MM.1S (cell line): ENCODE measurements at regions not wholly inside any gene's neighbourhood (a gene's known extent, or its start where the extent isn't known, plus 50 kb on each side); places are given as distances from the start of the nearest gene placed in this dataset.

Experiments used
- DNase-seq: peaks from one replicate; pipeline ENCODE4 v3.0.0-alpha.2; 2015
- H2AFZ ChIP-seq: fragments of 300-600 bp; sonication (generic); 2 replicates; pipeline ENCODE4 v1.6.0; 2016; ENCODE audit warnings: antibody characterized with exemption, low read length
- H3F3A ChIP-seq: fragments of 300-600 bp; sonication (generic); 2 replicates; pipeline ENCODE4 v1.6.1; 2016; ENCODE audit warnings: mild to moderate bottlenecking, antibody characterized with exemption, low read length, moderate library complexity, mixed read lengths; ENCODE audit not compliant: insufficient read depth
- H3K27ac ChIP-seq: fragments of 300-600 bp; sonication (generic); 2 replicates; pipeline ENCODE4 v1.5.1; 2016; ENCODE audit warnings: mild to moderate bottlenecking, low read length
- H3K27me3 ChIP-seq: fragments of 300-600 bp; sonication (generic); replicated peaks from 2 replicates; pipeline ENCODE4 v1.6.0; 2016; ENCODE audit warnings: low read length; ENCODE audit not compliant: insufficient read depth
- H3K36me3 ChIP-seq: fragments of 300-600 bp; sonication (generic); replicated peaks from 2 replicates; pipeline ENCODE4 v1.6.1; 2016; ENCODE audit warnings: mild to moderate bottlenecking, low read length, mixed read lengths; ENCODE audit not compliant: insufficient read depth
- H3K4me1 ChIP-seq: fragments of 300-600 bp; sonication (generic); 2 replicates; pipeline ENCODE4 v1.6.1; 2016; ENCODE audit warnings: low read length, mixed read lengths
- H3K4me2 ChIP-seq: fragments of 300-600 bp; sonication (generic); 2 replicates; pipeline ENCODE4 v1.6.0; 2016; ENCODE audit warnings: low read depth, low read length
- H3K4me3 ChIP-seq: fragments of 300-600 bp; sonication (generic); 2 replicates; pipeline ENCODE4 v1.5.1; 2016; ENCODE audit warnings: low read length, mixed read lengths
- H3K79me2 ChIP-seq: fragments of 300-600 bp; sonication (generic); 2 replicates; pipeline ENCODE4 v1.6.1; 2016; ENCODE audit warnings: mixed run types, low read length, mixed read lengths
- H3K9ac ChIP-seq: fragments of 300-600 bp; sonication (generic); 2 replicates; pipeline ENCODE4 v1.6.1; 2016; ENCODE audit warnings: low read length, mixed read lengths
- H3K9me2 ChIP-seq: fragments of 300-600 bp; sonication (generic); replicated peaks from 2 replicates; pipeline ENCODE4 v1.6.1; 2016; ENCODE audit warnings: mild to moderate bottlenecking, low read length, mixed read lengths; ENCODE audit not compliant: insufficient read depth
- H3K9me3 ChIP-seq: fragments of 300-600 bp; sonication (generic); replicated peaks from 2 replicates; pipeline ENCODE4 v1.6.1; 2016; ENCODE audit warnings: mild to moderate bottlenecking, low read length, mixed read lengths; ENCODE audit not compliant: insufficient read depth
- H4K20me1 ChIP-seq: fragments of 300-600 bp; sonication (generic); 2 replicates; pipeline ENCODE4 v1.6.1; 2016; ENCODE audit warnings: mild to moderate bottlenecking, low read length, moderate library complexity, mixed read lengths; ENCODE audit not compliant: insufficient read depth
- EZH2 ChIP-seq: fragments of 300-600 bp; sonication (generic); optimal IDR thresholded peaks from 2 replicates; pipeline ENCODE3; 2017; ENCODE audit warnings: low read depth, mild to moderate bottlenecking, antibody characterized with exemption, low read length, mixed read lengths
- EZH2phosphoT487 ChIP-seq: fragments of 300-600 bp; sonication (generic); IDR thresholded peaks from 2 replicates; pipeline ENCODE4 v1.6.1; 2018; ENCODE audit warnings: antibody characterized with exemption, low read length
- TF ChIP-seq, protein P1 (sequence below): fragments of 300-600 bp; sonication (generic); IDR thresholded peaks from 2 replicates; pipeline ENCODE4 v1.5.1; 2016; ENCODE audit warnings: antibody characterized with exemption, low read length, mixed read lengths

GRCh38 chr4:175139205-175139604 lies 221.0 kb downstream of the ADAM29 start:
- Histone ChIP-seq H3K9me3 (no peaks in the 10 kb centered on the region), H3K27me3 (no peaks in the 10 kb centered on the region)
- DNase-seq: no peak

GRCh38 chr4:175143116-175143515 lies 225.0 kb downstream of the ADAM29 start:
- Histone ChIP-seq H3F3A (no peaks in the 10 kb centered on the region), H3K9me2 (no peaks in the 10 kb centered on the region), H3K4me1 (no peaks in the 10 kb centered on the region), H3K36me3 (no peaks in the 10 kb centered on the region), H3K4me2 (no peak overlapping the region), H3K27me3 (no peaks in the 10 kb centered on the region), H3K9ac (no peak overlapping the region), H3K9me3 (no peaks in the 10 kb centered on the region), H3K4me3 (no peak overlapping the region), H2AFZ (no peak overlapping the region), H3K27ac (no peak overlapping the region), H3K79me2 (no peaks in the 10 kb centered on the region), H4K20me1 (no peaks in the 10 kb centered on the region)
- no peak for DNase-seq
- no peak for TF ChIP-seq EZH2phosphoT487
- TF ChIP-seq, protein P1, sequence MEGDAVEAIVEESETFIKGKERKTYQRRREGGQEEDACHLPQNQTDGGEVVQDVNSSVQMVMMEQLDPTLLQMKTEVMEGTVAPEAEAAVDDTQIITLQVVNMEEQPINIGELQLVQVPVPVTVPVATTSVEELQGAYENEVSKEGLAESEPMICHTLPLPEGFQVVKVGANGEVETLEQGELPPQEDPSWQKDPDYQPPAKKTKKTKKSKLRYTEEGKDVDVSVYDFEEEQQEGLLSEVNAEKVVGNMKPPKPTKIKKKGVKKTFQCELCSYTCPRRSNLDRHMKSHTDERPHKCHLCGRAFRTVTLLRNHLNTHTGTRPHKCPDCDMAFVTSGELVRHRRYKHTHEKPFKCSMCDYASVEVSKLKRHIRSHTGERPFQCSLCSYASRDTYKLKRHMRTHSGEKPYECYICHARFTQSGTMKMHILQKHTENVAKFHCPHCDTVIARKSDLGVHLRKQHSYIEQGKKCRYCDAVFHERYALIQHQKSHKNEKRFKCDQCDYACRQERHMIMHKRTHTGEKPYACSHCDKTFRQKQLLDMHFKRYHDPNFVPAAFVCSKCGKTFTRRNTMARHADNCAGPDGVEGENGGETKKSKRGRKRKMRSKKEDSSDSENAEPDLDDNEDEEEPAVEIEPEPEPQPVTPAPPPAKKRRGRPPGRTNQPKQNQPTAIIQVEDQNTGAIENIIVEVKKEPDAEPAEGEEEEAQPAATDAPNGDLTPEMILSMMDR: no peak
- TF ChIP-seq EZH2: no peak

More at GRCh38 chr4:175139205-175139604, 221.0 kb downstream of the ADAM29 start:
- H3K4me3 ChIP-seq: no peak overlapping the region
- H3K9ac ChIP-seq: no peak overlapping the region
- H3F3A ChIP-seq: no peaks in the 10 kb centered on the region
- H3K36me3 ChIP-seq: no peaks in the 10 kb centered on the region
- no peak overlapping the region for H2AFZ ChIP-seq
- H4K20me1 ChIP-seq: no peaks in the 10 kb centered on the region
- no peaks in the 10 kb centered on the region for H3K9me2 ChIP-seq
- H3K4me1 ChIP-seq: no peaks in the 10 kb centered on the region
- H3K27ac ChIP-seq: no peak overlapping the region
- TF ChIP-seq EZH2 (no peak), EZH2phosphoT487 (no peak)
- TF ChIP-seq, protein P1: no peak
- no peak overlapping the region for H3K4me2 ChIP-seq
- H3K79me2 ChIP-seq: no peaks in the 10 kb centered on the region

DNA sequence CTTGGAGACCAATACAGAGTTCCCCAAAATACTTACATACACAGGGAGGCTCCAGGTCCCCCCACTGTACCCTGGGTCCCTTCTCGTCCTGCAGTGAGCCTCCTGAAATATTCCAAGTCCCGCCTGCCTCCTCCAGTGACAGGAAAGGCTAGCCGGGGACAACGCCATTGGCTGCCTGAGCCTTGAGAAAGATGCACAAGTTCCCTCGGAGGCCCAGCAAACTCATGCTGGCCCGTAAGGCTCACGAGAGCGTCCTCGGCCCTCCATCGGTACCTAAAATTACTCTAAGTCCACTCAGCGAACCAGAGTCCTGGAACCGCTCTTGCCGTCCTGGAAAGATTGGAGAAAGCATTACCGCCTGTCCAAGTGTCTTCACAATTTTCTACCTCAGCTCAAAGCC lies 228.6 kb downstream of the ADAM29 start:
- H3K4me3 ChIP-seq: no peak overlapping the region
- H3K4me2 ChIP-seq: no peak overlapping the region
- H3K27me3 ChIP-seq: no peaks in the 10 kb centered on the region
- no peaks in the 10 kb centered on the region for H3K9me3 ChIP-seq
- H3K79me2 ChIP-seq: no peaks in the 10 kb centered on the region
- H2AFZ ChIP-seq: no peak overlapping the region
- H3K9me2 ChIP-seq: no peaks in the 10 kb centered on the region
- H3K36me3 ChIP-seq: no peaks in the 10 kb centered on the region
- no peaks in the 10 kb centered on the region for H3F3A ChIP-seq
- no peak for TF ChIP-seq EZH2phosphoT487
- TF ChIP-seq, protein P1: no peak
- no peak for TF ChIP-seq EZH2
- no peak overlapping the region for H3K9ac ChIP-seq
- no peak for DNase-seq
- H4K20me1 ChIP-seq: no peaks in the 10 kb centered on the region
- H3K4me1 ChIP-seq: no peaks in the 10 kb centered on the region
- no peak overlapping the region for H3K27ac ChIP-seq
